ENCODE measurements at regions not wholly inside any gene's neighbourhood (a gene's known extent, or its start where the extent isn't known, plus 50 kb on each side); places are given as distances from the start of the nearest gene placed in this dataset.
"Not testable (repeated sequence)": the region's sequence is repeated elsewhere in the genome, so short reads cannot be mapped to it uniquely, and the experiment has no call there.

GRCh38 chr6:61602171-61602570 lies 683.9 kb downstream of the KHDRBS2 start:
- TF ChIP-seq POLR2A (IDR thresholded peaks at IDR 0.05); CTCF (IDR thresholded peaks at IDR 0.05 in 8 of 11, conservative IDR thresholded peaks at IDR 0.05 in 3 of 11): not testable (repeated sequence)

All from spleen (tissue), 7 donors.